Endodermal cell (in vitro differentiated cells): ENCODE measurements at regions not wholly inside any gene's neighbourhood (a gene's known extent, or its start where the extent isn't known, plus 50 kb on each side); places are given as distances from the start of the nearest gene placed in this dataset.
A peak's percentile ranks its signal among the peaks of the same experiment; 100 is the strongest.
"Not testable (repeated sequence)": the region's sequence is repeated elsewhere in the genome, so short reads cannot be mapped to it uniquely, and the experiment has no call there.

Source experiments
- DNase-seq: peaks from one replicate; pipeline ENCODE4 v3.0.0-alpha.2; 2017
- H3K27ac ChIP-seq: 2 replicates; pipeline ENCODE4 v1.5.1; 2013; ENCODE audit warnings: mild to moderate bottlenecking, low read depth, low read length, moderate library complexity
- H3K27me3 ChIP-seq: 2 replicates; pipeline ENCODE4 v1.6.1; 2013; ENCODE audit warnings: mild to moderate bottlenecking, low read length, moderate library complexity; ENCODE audit not compliant: insufficient read depth, control insufficient read depth, poor library complexity, severe bottlenecking
- H3K36me3 ChIP-seq: 2 replicates; pipeline ENCODE4 v1.7.0; 2013; ENCODE audit warnings: mild to moderate bottlenecking, low read length, moderate library complexity; ENCODE audit not compliant: control insufficient read depth, insufficient read depth
- H3K4me1 ChIP-seq: one replicate; pipeline ENCODE4 v1.7.0; 2013; ENCODE audit warnings: low read length; ENCODE audit not compliant: control insufficient read depth, insufficient read depth
- H3K4me3 ChIP-seq: 2 replicates; pipeline ENCODE4 v1.5.1; 2013; ENCODE audit warnings: mild to moderate bottlenecking, low read length, moderate library complexity
- H3K9ac ChIP-seq: 2 replicates; pipeline ENCODE4 v1.6.1; 2013; ENCODE audit warnings: mild to moderate bottlenecking, low read length, moderate library complexity; ENCODE audit not compliant: poor library complexity, severe bottlenecking; ENCODE audit errors: extremely low read depth
- H3K9me3 ChIP-seq: 2 replicates; pipeline ENCODE4 v1.6.1; 2013; ENCODE audit warnings: mild to moderate bottlenecking, low read length, moderate library complexity; ENCODE audit not compliant: control insufficient read depth
- H3K27ac Mint-ChIP-seq: 2 replicates; pipeline ENCODE4 v1.8.0; 2020; ENCODE audit warnings: mixed read lengths
- H3K27me3 Mint-ChIP-seq: 2 replicates; pipeline ENCODE4 v1.8.0; 2021; ENCODE audit warnings: mild to moderate bottlenecking, mixed read lengths; ENCODE audit not compliant: insufficient read depth
- H3K36me3 Mint-ChIP-seq: 2 replicates; pipeline ENCODE4 v1.8.0; 2020; ENCODE audit warnings: low read depth, mixed read lengths
- H3K4me1 Mint-ChIP-seq: 2 replicates; pipeline ENCODE4 v1.8.0; 2020; ENCODE audit warnings: mixed read lengths
- H3K4me3 Mint-ChIP-seq: 2 replicates; pipeline ENCODE4 v1.8.0; 2020; ENCODE audit warnings: mild to moderate bottlenecking, moderate library complexity, mixed read lengths
- H3K9me3 Mint-ChIP-seq: 2 replicates; pipeline ENCODE4 v1.8.0; 2020; ENCODE audit warnings: mild to moderate bottlenecking, mixed read lengths
- CTCF ChIP-seq: fragments of 200-600 bp; sonication (generic); conservative IDR thresholded peaks from 2 replicates; pipeline ENCODE4 v1.5.0; 2021; ENCODE audit warnings: antibody characterized with exemption, mild to moderate bottlenecking
- WGBS, 2 experiments: methylation state at CpG; one replicate each; pipeline versions ENCODE4 v1.1.5 to v1.1.7; 2013; ENCODE audit warnings: missing lambda C conversion rate in 2 of 2, mixed read lengths in 1 of 2; ENCODE audit not compliant: insufficient coverage in 1 of 2, insufficient read length in 1 of 2; 5-methylcytosine and 5-hydroxymethylcytosine counted together

- peaks cover 2% of the 10 kb centered on the region for H3K4me1 Mint-ChIP-seq
- 86 to 89% methylated on average over 1 to 6 of the region's 6 CpGs for WGBS, 2 experiments
- no peaks in the 10 kb centered on the region for H3K9me3 Mint-ChIP-seq
- no peaks in the 10 kb centered on the region for H3K36me3 Mint-ChIP-seq
- Histone ChIP-seq H3K9ac (no peak overlapping the region), H3K36me3 (no peaks in the 10 kb centered on the region), H3K4me1 (no peaks in the 10 kb centered on the region), H3K27ac (no peak overlapping the region), H3K27me3 (no peaks in the 10 kb centered on the region), H3K9me3 (no peaks in the 10 kb centered on the region), H3K4me3 (no peak overlapping the region)
- TF ChIP-seq CTCF: no peak
- peak; percentile 35 for DNase-seq
- no peak overlapping the region for H3K4me3 Mint-ChIP-seq
- no peak overlapping the region for H3K27ac Mint-ChIP-seq
- no peaks in the 10 kb centered on the region for H3K27me3 Mint-ChIP-seq
Measured at GRCh38 chr5:92268343-92268742, 885.2 kb upstream of the ARRDC3 start.

- Mint-ChIP-seq H3K4me3 (no peak overlapping the region), H3K9me3 (no peaks in the 10 kb centered on the region)
- 91 to 100% methylated on average over 4 of the region's 4 CpGs for WGBS, 2 experiments
Measured at GRCh38 chr5:92267830-92268229, 884.7 kb upstream of the ARRDC3 start.

GRCh38 chr5:92265804-92266203, 882.7 kb upstream of the ARRDC3 start:
- no peaks in the 10 kb centered on the region for H3K27me3 ChIP-seq
- Mint-ChIP-seq H3K36me3 (no peaks in the 10 kb centered on the region), H3K27me3 (no peaks in the 10 kb centered on the region), H3K27ac (no peak overlapping the region), H3K9me3 (no peaks in the 10 kb centered on the region), H3K4me1 (peaks cover 2% of the 10 kb centered on the region), H3K4me3 (no peak overlapping the region)
- no peaks in the 10 kb centered on the region for H3K36me3 ChIP-seq
- no peak overlapping the region for H3K27ac ChIP-seq
- no peaks in the 10 kb centered on the region for H3K9me3 ChIP-seq
- H3K4me1 ChIP-seq: no peaks in the 10 kb centered on the region
- no peak for DNase-seq
- H3K9ac ChIP-seq: no peak overlapping the region
- no peak for TF ChIP-seq CTCF
- H3K4me3 ChIP-seq: no peak overlapping the region
- 87% methylated on average over 3 of the region's 3 CpGs; no CpG with 5 or more reads in 1 of the 2 experiments for WGBS, 2 experiments

More at GRCh38 chr5:92267830-92268229, 884.7 kb upstream of the ARRDC3 start:
- no peaks in the 10 kb centered on the region for H3K27me3 ChIP-seq
- H3K27me3 Mint-ChIP-seq: no peaks in the 10 kb centered on the region
- H3K4me3 ChIP-seq: no peak overlapping the region
- DNase-seq: no peak
- TF ChIP-seq CTCF: no peak
- H3K36me3 Mint-ChIP-seq: no peaks in the 10 kb centered on the region
- no peak overlapping the region for H3K27ac Mint-ChIP-seq
- no peaks in the 10 kb centered on the region for H3K4me1 ChIP-seq
- no peak overlapping the region for H3K27ac ChIP-seq
- H3K36me3 ChIP-seq: no peaks in the 10 kb centered on the region
- peaks cover 2% of the 10 kb centered on the region for H3K4me1 Mint-ChIP-seq
- no peaks in the 10 kb centered on the region for H3K9me3 ChIP-seq
- no peak overlapping the region for H3K9ac ChIP-seq

GRCh38 chr5:92255605-92256004, 872.5 kb upstream of the ARRDC3 start:
- H3K27me3 Mint-ChIP-seq, H3K27ac ChIP-seq, H3K4me3 ChIP-seq, H3K4me1 ChIP-seq, DNase-seq, H3K9me3 ChIP-seq, H3K9me3 Mint-ChIP-seq, H3K27ac Mint-ChIP-seq, H3K4me3 Mint-ChIP-seq, H3K36me3 Mint-ChIP-seq, H3K9ac ChIP-seq, H3K27me3 ChIP-seq, H3K36me3 ChIP-seq: not testable (repeated sequence)
- peaks cover 10% of the 10 kb centered on the region for H3K4me1 Mint-ChIP-seq
